Prostate gland (tissue), 2 donors: ENCODE measurements at regions not wholly inside any gene's neighbourhood (a gene's known extent, or its start where the extent isn't known, plus 50 kb on each side); places are given as distances from the start of the nearest gene placed in this dataset.

Source experiments
- POLR2A ChIP-seq: fragments of 450-650 bp; IDR thresholded peaks from one replicate; pipeline ENCODE4 v1.6.1; 2016; ENCODE audit warnings: antibody characterized with exemption, mild to moderate bottlenecking
- TF ChIP-seq, protein P1 (sequence below), 4 experiments: fragments of 200-600 bp in 2 of 4; fragments of 450-650 bp in 2 of 4; sonication (generic) in 2 of 4; IDR thresholded peaks; 1 replicate in 3 of 4; 2 replicates in 1 of 4; pipeline ENCODE4 v1.5.1; 2016 to 2019; ENCODE audit warnings: antibody characterized with exemption in 4 of 4, mild to moderate bottlenecking in 2 of 4, moderate library complexity in 2 of 4

- no peak for TF ChIP-seq POLR2A
- TF ChIP-seq, protein P1, sequence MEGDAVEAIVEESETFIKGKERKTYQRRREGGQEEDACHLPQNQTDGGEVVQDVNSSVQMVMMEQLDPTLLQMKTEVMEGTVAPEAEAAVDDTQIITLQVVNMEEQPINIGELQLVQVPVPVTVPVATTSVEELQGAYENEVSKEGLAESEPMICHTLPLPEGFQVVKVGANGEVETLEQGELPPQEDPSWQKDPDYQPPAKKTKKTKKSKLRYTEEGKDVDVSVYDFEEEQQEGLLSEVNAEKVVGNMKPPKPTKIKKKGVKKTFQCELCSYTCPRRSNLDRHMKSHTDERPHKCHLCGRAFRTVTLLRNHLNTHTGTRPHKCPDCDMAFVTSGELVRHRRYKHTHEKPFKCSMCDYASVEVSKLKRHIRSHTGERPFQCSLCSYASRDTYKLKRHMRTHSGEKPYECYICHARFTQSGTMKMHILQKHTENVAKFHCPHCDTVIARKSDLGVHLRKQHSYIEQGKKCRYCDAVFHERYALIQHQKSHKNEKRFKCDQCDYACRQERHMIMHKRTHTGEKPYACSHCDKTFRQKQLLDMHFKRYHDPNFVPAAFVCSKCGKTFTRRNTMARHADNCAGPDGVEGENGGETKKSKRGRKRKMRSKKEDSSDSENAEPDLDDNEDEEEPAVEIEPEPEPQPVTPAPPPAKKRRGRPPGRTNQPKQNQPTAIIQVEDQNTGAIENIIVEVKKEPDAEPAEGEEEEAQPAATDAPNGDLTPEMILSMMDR (IDR thresholded peaks at IDR 0.05) = no peak
These were observed 90.7 kb upstream of the CTDP1 start for GRCh38 chr18:79588636-79589481.
